A673 (cell line): ENCODE measurements at regions not wholly inside any gene's neighbourhood (a gene's known extent, or its start where the extent isn't known, plus 50 kb on each side); places are given as distances from the start of the nearest gene placed in this dataset.

Experiments
- BruUV-seq: library from RNA; stranded (reverse); fragments of 400-500 nt; replicated peaks from 2 replicates; lab custom pipeline; 2021; lab: Mats Ljungman, UMichigan
- CTCF ChIA-PET: fragments of 300-600 bp; sonication (Branson Sonifier 250); formaldehyde crosslinking; loops from one replicate; lab custom pipeline; 2022; ENCODE audit warnings: antibody characterized with exemption; lab: Charles Lee
- POLR2A ChIA-PET: fragments of 300-600 bp; sonication (Branson Sonifier 250); formaldehyde crosslinking; loops from one replicate; lab custom pipeline; 2022; ENCODE audit warnings: antibody characterized with exemption; ENCODE audit not compliant: low non-redundant PET; lab: Charles Lee
- DNase-seq: peaks from one replicate; pipeline ENCODE4 v3.0.0-alpha.2; 2015; ENCODE audit warnings: low spot score
- H3K27ac ChIP-seq: fragments of 200-600 bp; sonication (generic); 2 replicates; pipeline ENCODE4 v1.5.1; 2016; ENCODE audit warnings: mixed run types, low read depth, mild to moderate bottlenecking, mixed read lengths, antibody characterized with exemption, low read length; ENCODE audit not compliant: poor library complexity, severe bottlenecking
- H3K27me3 ChIP-seq: fragments of 200-600 bp; sonication (generic); replicated peaks from 2 replicates; pipeline ENCODE4 v1.6.1; 2017; ENCODE audit warnings: mixed run types, low read depth, mild to moderate bottlenecking, mixed read lengths, antibody characterized with exemption, low read length; ENCODE audit not compliant: insufficient read depth, poor library complexity
- H3K36me3 ChIP-seq: fragments of 200-600 bp; sonication (generic); 2 replicates; pipeline ENCODE4 v1.6.1; 2016; ENCODE audit warnings: mixed run types, mild to moderate bottlenecking, mixed read lengths, antibody characterized with exemption, low read length; ENCODE audit not compliant: insufficient read depth, poor library complexity, severe bottlenecking
- H3K4me1 ChIP-seq: fragments of 200-600 bp; sonication (generic); 2 replicates; pipeline ENCODE4 v1.6.1; 2017; ENCODE audit warnings: mixed run types, mild to moderate bottlenecking, mixed read lengths, antibody characterized with exemption, low read length; ENCODE audit not compliant: insufficient read depth, poor library complexity, severe bottlenecking
- H3K4me3 ChIP-seq: fragments of 200-600 bp; sonication (generic); 2 replicates; pipeline ENCODE4 v1.5.1; 2016; ENCODE audit warnings: low read depth, mixed run types, mild to moderate bottlenecking, mixed read lengths, low read length; ENCODE audit not compliant: poor library complexity, severe bottlenecking
- H3K9me3 ChIP-seq: fragments of 200-600 bp; sonication (generic); 2 replicates; pipeline ENCODE4 v1.6.1; 2016; ENCODE audit warnings: mixed run types, low read depth, mild to moderate bottlenecking, mixed read lengths, antibody characterized with exemption, low read length; ENCODE audit not compliant: poor library complexity, severe bottlenecking
- CTCF ChIP-seq: fragments of 300-800, 200-600 bp; sonication (generic); conservative IDR thresholded peaks from 2 replicates; pipeline ENCODE4 v1.5.1; 2017; ENCODE audit warnings: low read depth, mild to moderate bottlenecking, antibody characterized with exemption, low read length, moderate library complexity, mixed read lengths
- EZH2 ChIP-seq: fragments of 200-600 bp; sonication (generic); IDR thresholded peaks from 2 replicates; pipeline ENCODE4 v1.6.1; 2017; ENCODE audit warnings: borderline replicate concordance, low read depth, mild to moderate bottlenecking, mixed read lengths, antibody characterized with exemption, low read length; ENCODE audit not compliant: poor library complexity, severe bottlenecking
- intact Hi-C: fragments of 100-400 bp; cut with micrococcal nuclease; formaldehyde crosslinking; loops from one replicate; pipeline ENCODE4 v1.10.0; 2022; ENCODE audit not compliant: unreplicated experiment

GRCh38 chr14:59100205-59100604 is 88.3 kb upstream of the DAAM1 start:
- Histone ChIP-seq H3K27ac (no peak overlapping the region), H3K4me3 (no peak overlapping the region), H3K27me3 (no peaks in the 10 kb centered on the region), H3K9me3 (no peaks in the 10 kb centered on the region), H3K4me1 (no peaks in the 10 kb centered on the region), H3K36me3 (no peaks in the 10 kb centered on the region)
- CTCF ChIA-PET = no interaction called here
- TF ChIP-seq CTCF = no peak
- no peak for TF ChIP-seq EZH2
- POLR2A ChIA-PET = no interaction called here
- intact Hi-C loops = no loop called here
- DNase-seq = no peak
- BruUV-seq = no TSS peak

GRCh38 chr14:59101476-59101875 is 87.0 kb upstream of the DAAM1 start:
- Histone ChIP-seq H3K4me1 (no peaks in the 10 kb centered on the region), H3K27me3 (no peaks in the 10 kb centered on the region), H3K9me3 (no peaks in the 10 kb centered on the region), H3K27ac (no peak overlapping the region), H3K36me3 (no peaks in the 10 kb centered on the region), H3K4me3 (no peak overlapping the region)
- CTCF ChIA-PET = no interaction called here
- TF ChIP-seq EZH2 (no peak), CTCF (no peak)
- no TSS peak for BruUV-seq
- POLR2A ChIA-PET = no interaction called here
- intact Hi-C loops = no loop called here
- DNase-seq = no peak

DNA sequence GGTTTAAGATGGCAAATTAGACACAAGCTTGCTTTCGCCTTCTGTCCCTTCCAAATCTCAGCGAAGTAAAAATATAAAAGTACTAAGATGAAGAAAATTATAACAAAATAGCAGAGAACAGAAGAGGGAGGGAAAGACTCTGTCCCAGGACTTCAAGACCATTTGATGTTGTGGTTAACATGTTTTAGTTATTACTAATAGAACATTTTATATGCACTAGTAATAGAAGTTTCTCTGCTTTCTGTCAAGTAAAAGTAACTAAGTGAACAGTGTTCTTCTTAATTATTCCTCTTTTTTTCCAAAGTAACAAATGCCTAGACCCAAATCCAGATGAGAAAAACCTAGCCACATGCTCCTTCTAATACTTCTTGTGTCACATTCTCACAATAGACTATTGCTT is 85.1 kb upstream of the DAAM1 start:
- BruUV-seq = no TSS peak
- TF ChIP-seq EZH2 (no peak), CTCF (no peak)
- no peaks in the 10 kb centered on the region for H3K27me3 ChIP-seq
- no peak overlapping the region for H3K27ac ChIP-seq
- DNase-seq = no peak
- CTCF ChIA-PET = no interaction called here
- no peak overlapping the region for H3K4me3 ChIP-seq
- H3K9me3 ChIP-seq = no peaks in the 10 kb centered on the region
- POLR2A ChIA-PET = no interaction called here
- intact Hi-C loops = no loop called here
- H3K4me1 ChIP-seq = no peaks in the 10 kb centered on the region
- no peaks in the 10 kb centered on the region for H3K36me3 ChIP-seq
